Astrocyte of the spinal cord (primary cell): ENCODE measurements at regions not wholly inside any gene's neighbourhood (a gene's known extent, or its start where the extent isn't known, plus 50 kb on each side); places are given as distances from the start of the nearest gene placed in this dataset.

Experiments used
- DNase-seq: peaks from one replicate; pipeline ENCODE4 v3.0.0; 2011; ENCODE audit warnings: low read depth, low spot score
- H3K4me3 ChIP-seq: 2 replicates; pipeline ENCODE4 v1.5.1; 2011; ENCODE audit warnings: low read depth, mild to moderate bottlenecking, low read length, moderate library complexity
- CTCF ChIP-seq: IDR thresholded peaks from 2 replicates; pipeline ENCODE4 v1.5.1; 2012; ENCODE audit warnings: low read depth, mild to moderate bottlenecking, low read length, inconsistent platforms
- in situ Hi-C: cut with HindIII; loops from 2 replicates; pipeline ENCODE4 v1.10.0; 2017; ENCODE audit warnings: low sequenced_read_pairs

GRCh38 chr10:78304091-78305045 lies 270.7 kb downstream of the RPS24 start:
- in situ Hi-C loops = no loop called here
- DNase-seq = no peak
- TF ChIP-seq CTCF = no peak
- H3K4me3 ChIP-seq = no peak overlapping the region

GRCh38 chr10:78305311-78305710 lies 271.6 kb downstream of the RPS24 start:
- DNase-seq = no peak
- TF ChIP-seq CTCF = no peak
- in situ Hi-C loops = no loop called here
- H3K4me3 ChIP-seq = no peak overlapping the region

GRCh38 chr10:78306358-78306757 lies 272.7 kb downstream of the RPS24 start:
- no peak for TF ChIP-seq CTCF
- no peak for DNase-seq
- in situ Hi-C loops = no loop called here
- H3K4me3 ChIP-seq = no peak overlapping the region

DNA sequence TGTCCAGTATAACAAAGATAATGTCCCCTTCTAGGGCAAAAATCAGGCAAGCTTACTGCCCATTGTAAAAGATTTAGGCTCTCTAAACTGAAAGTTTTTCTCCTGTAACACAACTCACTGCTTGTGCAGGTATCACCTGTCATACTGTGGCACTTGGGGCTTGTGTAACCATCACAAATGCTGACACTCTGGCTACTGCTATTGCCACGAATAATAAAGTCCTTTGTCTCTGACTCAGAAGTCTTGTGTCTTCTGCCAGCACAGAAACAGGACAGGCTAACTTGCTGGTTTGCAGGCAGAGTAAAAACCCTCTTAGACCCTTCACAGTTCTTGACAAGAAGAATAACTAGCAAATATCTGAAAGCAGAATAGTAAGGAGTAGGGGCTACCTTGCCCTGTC lies 273.9 kb downstream of the RPS24 start:
- no peak for DNase-seq
- H3K4me3 ChIP-seq = no peak overlapping the region
- TF ChIP-seq CTCF = no peak
- in situ Hi-C loops = no loop called here

DNA sequence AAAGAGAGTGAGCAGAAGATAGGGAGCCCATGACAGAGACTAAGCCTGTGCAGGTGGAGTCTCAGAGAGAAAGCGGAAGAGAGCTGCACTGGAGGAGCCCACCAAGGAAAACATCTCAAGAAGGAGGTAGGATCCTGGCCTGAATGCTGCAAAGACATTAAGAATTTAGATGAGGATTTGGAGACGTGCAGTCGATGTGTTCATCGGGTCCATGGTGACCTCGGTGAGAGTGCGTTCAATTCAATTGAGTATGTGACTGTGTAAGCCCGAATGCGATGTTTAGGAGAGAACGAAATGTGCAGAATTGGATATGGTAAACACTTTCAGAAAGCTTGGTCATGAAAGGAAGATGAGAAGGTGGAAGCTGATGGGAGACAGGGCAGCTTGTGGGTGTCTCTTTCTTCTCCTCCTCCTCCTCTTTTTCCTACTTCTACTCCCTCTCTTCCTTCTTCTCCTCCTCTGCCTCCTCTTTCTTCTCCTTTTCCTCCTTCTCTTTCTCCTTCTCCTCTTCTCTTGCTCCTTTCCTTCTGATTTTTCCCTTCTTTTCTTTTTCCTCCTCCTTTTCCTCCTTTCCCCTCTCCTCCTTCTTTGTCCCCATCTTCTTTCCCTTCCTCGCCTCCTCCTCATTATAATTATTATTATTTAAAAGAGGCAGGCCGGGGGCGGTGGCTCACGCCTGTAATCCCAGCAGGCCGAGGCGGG lies 276.0 kb downstream of the RPS24 start:
- DNase-seq = no peak
- TF ChIP-seq CTCF = no peak
- in situ Hi-C loops = no loop called here
- H3K4me3 ChIP-seq = no peak overlapping the region

- no peak for TF ChIP-seq CTCF
- DNase-seq = no peak
- H3K4me3 ChIP-seq = no peak overlapping the region
- in situ Hi-C loops = no loop called here
These were observed 276.9 kb downstream of the RPS24 start for GRCh38 chr10:78310481-78311080.
